ENCODE measurements at regions not wholly inside any gene's neighbourhood (a gene's known extent, or its start where the extent isn't known, plus 50 kb on each side); places are given as distances from the start of the nearest gene placed in this dataset.

GRCh38 chr18:37698508-37699040 lies 133.0 kb upstream of the CELF4 start:
- TF ChIP-seq CTCF (IDR thresholded peaks at IDR 0.05): no peak
- no peak for TF ChIP-seq EZH2 (IDR thresholded peaks at IDR 0.05)
- no peak for TF ChIP-seq EZH2phosphoT487 (IDR thresholded peaks at IDR 0.05)
